ENCODE measurements at regions not wholly inside any gene's neighbourhood (a gene's known extent, or its start where the extent isn't known, plus 50 kb on each side); places are given as distances from the start of the nearest gene placed in this dataset.

- H3K36me3 ChIP-seq (ENCODE audit: control insufficient read depth, low read length) = no peaks in the 10 kb centered on the region
- H3K9me3 ChIP-seq (ENCODE audit: control insufficient read depth, insufficient read depth, low read length) = no peaks in the 10 kb centered on the region
- H4K20me1 ChIP-seq (ENCODE audit: control insufficient read depth, insufficient read depth, low read depth, low read length) = no peaks in the 10 kb centered on the region
- H3K9me2 ChIP-seq (replicated peaks; ENCODE audit: control insufficient read depth, low read length) = no peaks in the 10 kb centered on the region
- no peak overlapping the region for H3K4me2 ChIP-seq (ENCODE audit: low read length)
- H3K79me2 ChIP-seq (ENCODE audit: control insufficient read depth, low read length) = no peaks in the 10 kb centered on the region
- no peaks in the 10 kb centered on the region for H3K27me3 ChIP-seq (ENCODE audit: control insufficient read depth, low read length)
- no peaks in the 10 kb centered on the region for H3F3A ChIP-seq (ENCODE audit: control insufficient read depth, insufficient read depth)
- TF ChIP-seq EZH2phosphoT487 (IDR thresholded peaks at IDR 0.05; ENCODE audit: borderline replicate concordance, low read length) = no peak
- TF ChIP-seq, protein P1, sequence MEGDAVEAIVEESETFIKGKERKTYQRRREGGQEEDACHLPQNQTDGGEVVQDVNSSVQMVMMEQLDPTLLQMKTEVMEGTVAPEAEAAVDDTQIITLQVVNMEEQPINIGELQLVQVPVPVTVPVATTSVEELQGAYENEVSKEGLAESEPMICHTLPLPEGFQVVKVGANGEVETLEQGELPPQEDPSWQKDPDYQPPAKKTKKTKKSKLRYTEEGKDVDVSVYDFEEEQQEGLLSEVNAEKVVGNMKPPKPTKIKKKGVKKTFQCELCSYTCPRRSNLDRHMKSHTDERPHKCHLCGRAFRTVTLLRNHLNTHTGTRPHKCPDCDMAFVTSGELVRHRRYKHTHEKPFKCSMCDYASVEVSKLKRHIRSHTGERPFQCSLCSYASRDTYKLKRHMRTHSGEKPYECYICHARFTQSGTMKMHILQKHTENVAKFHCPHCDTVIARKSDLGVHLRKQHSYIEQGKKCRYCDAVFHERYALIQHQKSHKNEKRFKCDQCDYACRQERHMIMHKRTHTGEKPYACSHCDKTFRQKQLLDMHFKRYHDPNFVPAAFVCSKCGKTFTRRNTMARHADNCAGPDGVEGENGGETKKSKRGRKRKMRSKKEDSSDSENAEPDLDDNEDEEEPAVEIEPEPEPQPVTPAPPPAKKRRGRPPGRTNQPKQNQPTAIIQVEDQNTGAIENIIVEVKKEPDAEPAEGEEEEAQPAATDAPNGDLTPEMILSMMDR (IDR thresholded peaks at IDR 0.05; ENCODE audit: low read depth, low read length, poor library complexity, severe bottlenecking) = no peak
- H3K4me3 ChIP-seq (ENCODE audit: low read length) = no peak overlapping the region
- no peak overlapping the region for H3K27ac ChIP-seq (ENCODE audit: low read depth, low read length)
- H3K4me1 ChIP-seq (ENCODE audit: control insufficient read depth, low read length) = no peaks in the 10 kb centered on the region
Observed at GRCh38 chr16:80147026-80147655, 393.7 kb upstream of the DYNLRB2 start.

GRCh38 chr16:80144191-80144590 lies 396.6 kb upstream of the DYNLRB2 start:
- no peaks in the 10 kb centered on the region for H3K36me3 ChIP-seq (ENCODE audit: control insufficient read depth, low read length)
- H3K79me2 ChIP-seq (ENCODE audit: control insufficient read depth, low read length) = no peaks in the 10 kb centered on the region
- H3K4me3 ChIP-seq (ENCODE audit: low read length) = no peak overlapping the region
- H3F3A ChIP-seq (ENCODE audit: control insufficient read depth, insufficient read depth) = no peaks in the 10 kb centered on the region
- H3K27me3 ChIP-seq (ENCODE audit: control insufficient read depth, low read length) = no peaks in the 10 kb centered on the region
- no peaks in the 10 kb centered on the region for H3K9me3 ChIP-seq (ENCODE audit: control insufficient read depth, insufficient read depth, low read length)
- TF ChIP-seq EZH2phosphoT487 (IDR thresholded peaks at IDR 0.05; ENCODE audit: borderline replicate concordance, low read length) = no peak
- TF ChIP-seq, protein P1 (IDR thresholded peaks at IDR 0.05; ENCODE audit: low read depth, low read length, poor library complexity, severe bottlenecking) = no peak
- H3K4me2 ChIP-seq (ENCODE audit: low read length) = no peak overlapping the region
- no peaks in the 10 kb centered on the region for H3K9me2 ChIP-seq (replicated peaks; ENCODE audit: control insufficient read depth, low read length)
- H3K27ac ChIP-seq (ENCODE audit: low read depth, low read length) = no peak overlapping the region
- no peaks in the 10 kb centered on the region for H4K20me1 ChIP-seq (ENCODE audit: control insufficient read depth, insufficient read depth, low read depth, low read length)
- no peaks in the 10 kb centered on the region for H3K4me1 ChIP-seq (ENCODE audit: control insufficient read depth, low read length)

DNA sequence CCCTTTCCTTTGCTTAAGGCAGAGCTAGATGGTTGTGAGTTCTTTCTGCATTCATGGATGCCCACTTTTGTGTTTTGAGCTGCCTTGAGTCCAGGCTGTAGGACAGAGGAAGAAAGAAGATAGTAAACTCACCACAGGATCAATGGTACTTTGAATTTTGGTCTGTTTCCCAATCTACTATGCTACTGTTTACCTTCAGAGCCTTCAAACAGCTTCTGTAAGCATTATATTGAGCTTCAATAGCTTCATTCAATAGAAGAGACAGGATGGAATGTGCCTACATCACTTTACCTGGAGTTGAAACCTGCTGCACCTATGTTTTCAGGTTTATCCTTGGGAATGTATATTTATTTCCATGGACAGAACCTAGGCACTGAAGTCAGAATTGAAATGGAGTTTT lies 397.9 kb upstream of the DYNLRB2 start:
- H3K9me3 ChIP-seq (ENCODE audit: control insufficient read depth, insufficient read depth, low read length) = no peaks in the 10 kb centered on the region
- H3K4me1 ChIP-seq (ENCODE audit: control insufficient read depth, low read length) = no peaks in the 10 kb centered on the region
- no peaks in the 10 kb centered on the region for H3K36me3 ChIP-seq (ENCODE audit: control insufficient read depth, low read length)
- no peaks in the 10 kb centered on the region for H3K79me2 ChIP-seq (ENCODE audit: control insufficient read depth, low read length)
- H3K9me2 ChIP-seq (replicated peaks; ENCODE audit: control insufficient read depth, low read length) = no peaks in the 10 kb centered on the region
- H3K4me2 ChIP-seq (ENCODE audit: low read length) = no peak overlapping the region
- H3F3A ChIP-seq (ENCODE audit: control insufficient read depth, insufficient read depth) = no peaks in the 10 kb centered on the region
- H3K4me3 ChIP-seq (ENCODE audit: low read length) = no peak overlapping the region
- H3K27ac ChIP-seq (ENCODE audit: low read depth, low read length) = no peak overlapping the region
- TF ChIP-seq EZH2phosphoT487 (IDR thresholded peaks at IDR 0.05; ENCODE audit: borderline replicate concordance, low read length) = no peak
- TF ChIP-seq, protein P1 (IDR thresholded peaks at IDR 0.05; ENCODE audit: low read depth, low read length, poor library complexity, severe bottlenecking) = no peak
- H3K27me3 ChIP-seq (ENCODE audit: control insufficient read depth, low read length) = no peaks in the 10 kb centered on the region
- no peaks in the 10 kb centered on the region for H4K20me1 ChIP-seq (ENCODE audit: control insufficient read depth, insufficient read depth, low read depth, low read length)

Data from DOHH2 (cell line).